RPMI7951 (cell line): ENCODE measurements at regions not wholly inside any gene's neighbourhood (a gene's known extent, or its start where the extent isn't known, plus 50 kb on each side); places are given as distances from the start of the nearest gene placed in this dataset.

Source experiments
- DNase-seq: peaks from one replicate; pipeline ENCODE4 v3.0.0-alpha.2; 2012; ENCODE audit warnings: low read depth

- no peak for DNase-seq
These were observed 295.4 kb upstream of the PBX1 start for GRCh38 chr1:164263540-164263939.

GRCh38 chr1:164265232-164265631 is 293.8 kb upstream of the PBX1 start:
- no peak for DNase-seq

- no peak for DNase-seq
These were observed 286.8 kb upstream of the PBX1 start for GRCh38 chr1:164272156-164272555.

GRCh38 chr1:164296172-164296571 is 262.8 kb upstream of the PBX1 start:
- no peak for DNase-seq

- no peak for DNase-seq
These were observed 250.9 kb upstream of the PBX1 start for GRCh38 chr1:164308101-164308500.

GRCh38 chr1:164310166-164310565 is 248.8 kb upstream of the PBX1 start:
- DNase-seq: no peak

- no peak for DNase-seq
These were observed 247.6 kb upstream of the PBX1 start for GRCh38 chr1:164311377-164311776.

GRCh38 chr1:164320790-164321731 is 237.9 kb upstream of the PBX1 start:
- no peak for DNase-seq

- DNase-seq: no peak
These were observed 233.2 kb upstream of the PBX1 start for GRCh38 chr1:164325786-164326185.

GRCh38 chr1:164333387-164333786 is 225.6 kb upstream of the PBX1 start:
- DNase-seq: no peak

GRCh38 chr1:164337394-164337793 is 221.6 kb upstream of the PBX1 start:
- DNase-seq: no peak

- no peak for DNase-seq
These were observed 221.1 kb upstream of the PBX1 start for GRCh38 chr1:164337885-164338284.

- no peak for DNase-seq
These were observed 215.8 kb upstream of the PBX1 start for GRCh38 chr1:164343189-164343588.

GRCh38 chr1:164347980-164348379 is 211.0 kb upstream of the PBX1 start:
- no peak for DNase-seq

GRCh38 chr1:164356511-164356910 is 202.5 kb upstream of the PBX1 start:
- DNase-seq: no peak

GRCh38 chr1:164360265-164360664 is 198.7 kb upstream of the PBX1 start:
- DNase-seq: no peak

GRCh38 chr1:164361927-164362326 is 197.1 kb upstream of the PBX1 start:
- no peak for DNase-seq

- DNase-seq: no peak
These were observed 195.0 kb upstream of the PBX1 start for GRCh38 chr1:164363980-164364379.

GRCh38 chr1:164366014-164366413 is 193.0 kb upstream of the PBX1 start:
- no peak for DNase-seq

- DNase-seq: no peak
These were observed 189.2 kb upstream of the PBX1 start for GRCh38 chr1:164369698-164370365.

- no peak for DNase-seq
These were observed 178.1 kb upstream of the PBX1 start for GRCh38 chr1:164380893-164381292.

- no peak for DNase-seq
These were observed 176.6 kb upstream of the PBX1 start for GRCh38 chr1:164382384-164382783.

- no peak for DNase-seq
These were observed 174.7 kb upstream of the PBX1 start for GRCh38 chr1:164384262-164384661.
